Aorta (tissue), 5 donors: ENCODE measurements at regions not wholly inside any gene's neighbourhood (a gene's known extent, or its start where the extent isn't known, plus 50 kb on each side); places are given as distances from the start of the nearest gene placed in this dataset.

Experiments
- ATAC-seq: fragments of 200-7000 bp; cut with Tn5 transposase; one replicate; pipeline ENCODE4 v1.9.1; 2022; ENCODE audit warnings: moderate library complexity; ENCODE audit not compliant: low FRiP score
- DNase-seq, 2 donors: peaks; one replicate each; pipeline ENCODE4 v3.0.0-alpha.2; 2020
- H3K27ac ChIP-seq, 2 donors: one replicate each; pipeline ENCODE4 v1.5.1; 2013; ENCODE audit warnings: low read length in 2 of 2, mild to moderate bottlenecking in 2 of 2, moderate library complexity in 2 of 2, control low read depth in 1 of 2, inconsistent platforms in 1 of 2, low read depth in 1 of 2
- H3K27me3 ChIP-seq, 2 donors: one replicate each; pipeline ENCODE4 v1.6.1; 2013; ENCODE audit warnings: control low read depth in 1 of 2, low read length in 1 of 2, mild to moderate bottlenecking in 1 of 2, moderate library complexity in 1 of 2; ENCODE audit not compliant: insufficient read depth in 2 of 2, control insufficient read depth in 1 of 2
- H3K36me3 ChIP-seq, 2 donors: one replicate each; pipeline ENCODE4 v1.6.1; 2013; ENCODE audit warnings: control low read depth in 1 of 2, low read length in 1 of 2, mild to moderate bottlenecking in 1 of 2; ENCODE audit not compliant: insufficient read depth in 2 of 2, control insufficient read depth in 1 of 2
- H3K4me1 ChIP-seq, 2 donors: one replicate each; pipeline ENCODE4 v1.6.1; 2013; ENCODE audit warnings: low read length in 2 of 2, control low read depth in 1 of 2, mild to moderate bottlenecking in 1 of 2, moderate library complexity in 1 of 2; ENCODE audit not compliant: insufficient read depth in 2 of 2, control insufficient read depth in 1 of 2
- H3K4me3 ChIP-seq, 2 donors: one replicate each; pipeline ENCODE4 v1.5.1; 2013; ENCODE audit warnings: low read length in 2 of 2, control low read depth in 1 of 2, mild to moderate bottlenecking in 1 of 2
- H3K9me3 ChIP-seq: one replicate; pipeline ENCODE4 v1.6.1; 2013; ENCODE audit warnings: mild to moderate bottlenecking, low read length; ENCODE audit not compliant: control insufficient read depth
- WGBS, 2 donors: extraction: QIAGEN DNeasy Blood & Tissue Kit; methylation state at CpG; one replicate each; pipeline ENCODE4 v1.1.7; 2013; 5-methylcytosine and 5-hydroxymethylcytosine counted together
- intact Hi-C, 2 donors: fragments of 100-400 bp; cut with DNase I; formaldehyde crosslinking; loops; one replicate each; pipeline versions ENCODE4 v1.14.2 to v1.15.0; 2022
- donor health status: healthy with polysubstance abuse.
- donor health status: Bipolar disorder and iron deficiency.
- donor health status: DM: no; HTN: no; CAD: no.
- donor health status: DM: no; HTN: no; CAD: no.
- donor health status: DM: yes; HTN: yes; CAD: no.

DNA sequence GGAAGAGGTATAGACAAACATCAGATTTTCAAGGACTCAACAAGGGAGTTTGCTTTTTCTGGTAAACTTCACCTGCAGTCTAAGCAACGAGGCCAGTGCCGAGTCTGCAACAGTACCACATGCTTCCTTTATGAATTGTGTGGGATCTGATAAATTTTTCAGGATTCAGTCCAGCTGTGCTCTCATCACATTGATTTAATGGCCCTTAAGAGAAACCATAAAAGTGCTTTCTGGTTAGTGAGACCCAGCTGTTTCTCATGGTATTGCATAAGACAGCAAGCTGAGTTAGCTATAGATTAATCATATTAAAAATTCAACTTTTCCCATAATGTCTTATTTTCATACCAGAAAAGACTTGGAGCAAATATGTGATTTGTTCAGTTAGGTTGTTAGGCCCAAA lies 291.4 kb downstream of the CENPW start:
- no peak for DNase-seq
- H3K27me3 ChIP-seq, result no peaks in the 10 kb centered on the region
- no peaks in the 10 kb centered on the region for H3K36me3 ChIP-seq
- H3K4me3 ChIP-seq, result no peak overlapping the region
- 19 to 21% methylated on average over 2 of the region's 2 CpGs for WGBS, 2 donors
- no peaks in the 10 kb centered on the region for H3K9me3 ChIP-seq
- intact Hi-C loops, result no loop called here
- ATAC-seq, result no peak
- no peaks in the 10 kb centered on the region for H3K4me1 ChIP-seq
- no peak overlapping the region for H3K27ac ChIP-seq

DNA sequence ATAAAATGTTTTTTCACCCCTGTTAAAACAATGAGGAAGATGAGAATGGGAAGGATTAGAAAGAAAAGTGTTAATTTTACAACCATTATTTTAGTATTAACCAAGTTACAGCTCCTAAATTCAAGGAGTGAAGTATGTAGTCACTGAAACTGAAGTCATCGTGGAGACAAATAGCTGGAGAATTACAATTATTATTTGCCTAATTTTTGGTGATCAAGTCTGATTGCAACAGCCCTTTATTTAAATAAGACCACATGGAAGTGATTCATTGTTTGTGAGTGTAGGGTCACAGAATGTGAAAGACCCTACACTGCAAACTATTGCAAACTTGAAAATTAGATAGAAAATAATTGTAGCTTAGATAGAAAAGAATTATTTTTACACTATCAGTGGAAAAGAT lies 292.4 kb downstream of the CENPW start:
- Histone ChIP-seq H3K4me3 (no peak overlapping the region), H3K36me3 (no peaks in the 10 kb centered on the region), H3K4me1 (no peaks in the 10 kb centered on the region), H3K27me3 (no peaks in the 10 kb centered on the region), H3K9me3 (no peaks in the 10 kb centered on the region), H3K27ac (no peak overlapping the region)
- DNase-seq (no peak), ATAC-seq (no peak)
- intact Hi-C loops, result no loop called here
- 54 to 58% methylated on average over 1 of the region's 1 CpG for WGBS, 2 donors

DNA sequence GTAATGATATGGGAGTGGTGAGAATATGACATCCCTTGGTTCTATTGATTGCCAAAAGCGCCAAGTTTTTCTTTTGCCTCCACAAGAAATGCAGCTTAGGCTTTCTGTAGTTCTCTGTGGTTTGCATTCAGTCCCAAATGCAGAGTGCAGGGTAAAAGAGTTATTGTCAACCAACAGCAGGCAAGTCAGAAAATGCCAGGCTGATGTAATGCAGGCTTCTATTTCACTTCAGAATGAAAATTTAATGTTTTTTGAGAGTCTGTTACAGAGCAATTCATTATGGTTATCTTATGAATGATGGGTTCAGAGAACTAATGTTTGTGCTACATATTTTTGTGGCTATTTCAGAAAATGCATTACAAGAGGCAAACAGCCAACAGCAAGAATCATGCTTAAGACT lies 293.5 kb downstream of the CENPW start:
- H3K4me3 ChIP-seq, result no peak overlapping the region
- H3K27me3 ChIP-seq, result no peaks in the 10 kb centered on the region
- WGBS, 2 donors, result 27 to 29% methylated on average over 1 of the region's 1 CpG
- no peaks in the 10 kb centered on the region for H3K36me3 ChIP-seq
- H3K4me1 ChIP-seq, result no peaks in the 10 kb centered on the region
- no peaks in the 10 kb centered on the region for H3K9me3 ChIP-seq
- intact Hi-C loops, result no loop called here
- H3K27ac ChIP-seq, result no peak overlapping the region
- DNase-seq (no peak), ATAC-seq (no peak)

DNA sequence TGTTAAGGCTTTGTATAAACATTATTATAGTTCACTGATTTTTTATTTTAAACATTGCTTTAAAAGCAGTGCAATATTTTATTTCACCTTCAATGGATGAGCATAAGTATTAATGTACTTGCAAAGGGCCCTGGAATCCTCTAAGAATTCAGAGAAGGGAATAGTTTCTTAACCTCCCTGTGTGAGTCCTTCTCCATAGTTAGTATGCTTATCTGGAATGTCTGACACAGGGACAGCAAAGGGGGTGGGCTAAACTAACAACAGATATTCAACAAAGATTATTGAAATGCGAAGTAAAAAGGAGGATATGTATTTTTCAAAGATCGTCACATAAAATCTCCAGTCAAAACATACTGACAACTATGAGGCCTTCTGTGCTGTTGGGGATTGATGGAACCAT lies 300.4 kb downstream of the CENPW start:
- H3K36me3 ChIP-seq, result no peaks in the 10 kb centered on the region
- H3K27me3 ChIP-seq, result no peaks in the 10 kb centered on the region
- H3K4me1 ChIP-seq, result no peaks in the 10 kb centered on the region
- WGBS, 2 donors, result 52 to 61% methylated on average over 2 of the region's 2 CpGs
- H3K27ac ChIP-seq, result no peak overlapping the region
- H3K9me3 ChIP-seq, result no peaks in the 10 kb centered on the region
- ATAC-seq, result no peak
- H3K4me3 ChIP-seq, result no peak overlapping the region
- no peak for DNase-seq
- intact Hi-C loops, result no loop called here

DNA sequence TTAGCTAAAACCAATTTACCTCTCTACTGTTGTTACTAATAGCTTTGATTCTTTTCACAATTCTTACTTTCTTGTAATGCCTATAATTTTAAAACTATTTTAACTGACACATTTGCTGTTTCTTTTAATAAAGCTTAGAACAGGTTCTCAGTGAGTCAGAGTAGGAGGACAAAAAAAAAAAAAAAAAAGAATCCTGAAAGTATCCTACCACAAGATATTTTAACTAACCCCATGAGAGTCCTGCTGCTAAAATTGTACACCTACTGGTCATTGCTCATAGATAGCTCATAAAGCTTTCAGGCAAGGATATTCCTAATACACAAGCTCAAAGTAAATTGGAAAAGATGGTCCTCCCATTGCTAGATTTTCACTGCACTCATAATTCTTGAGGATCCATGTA lies 301.0 kb downstream of the CENPW start:
- intact Hi-C loops, result no loop called here

DNA sequence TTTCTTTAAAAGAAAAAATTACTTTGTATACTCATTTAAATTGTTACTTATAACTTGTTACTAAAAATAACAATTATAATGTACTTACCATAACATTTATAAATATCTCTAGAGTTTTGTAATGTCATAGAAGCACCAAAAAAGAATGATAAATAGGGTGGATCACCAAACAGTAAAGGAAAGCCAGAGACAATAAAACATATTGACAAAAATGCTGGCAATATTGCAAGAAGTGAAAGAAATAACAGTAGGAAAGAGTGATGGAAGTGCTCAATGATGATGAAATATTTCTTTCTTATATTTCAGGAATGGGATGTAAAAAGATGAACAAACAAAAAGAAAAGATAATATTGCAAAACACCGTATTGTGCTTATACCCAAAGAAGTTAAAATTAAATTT lies 301.7 kb downstream of the CENPW start:
- intact Hi-C loops, result no loop called here
- no peaks in the 10 kb centered on the region for H3K9me3 ChIP-seq
- DNase-seq (no peak), ATAC-seq (no peak)
- no peaks in the 10 kb centered on the region for H3K36me3 ChIP-seq
- H3K27ac ChIP-seq, result no peak overlapping the region
- no peaks in the 10 kb centered on the region for H3K27me3 ChIP-seq
- H3K4me3 ChIP-seq, result no peak overlapping the region
- WGBS, 2 donors, result 63 to 75% methylated on average over 1 of the region's 1 CpG
- H3K4me1 ChIP-seq, result no peaks in the 10 kb centered on the region

More for the DNA sequence above, 301.0 kb downstream of the CENPW start:
- Histone ChIP-seq H3K36me3 (no peaks in the 10 kb centered on the region), H3K4me3 (no peak overlapping the region), H3K27ac (no peak overlapping the region), H3K9me3 (no peaks in the 10 kb centered on the region), H3K27me3 (no peaks in the 10 kb centered on the region), H3K4me1 (no peaks in the 10 kb centered on the region)
- ATAC-seq (no peak), DNase-seq (no peak)

DNA sequence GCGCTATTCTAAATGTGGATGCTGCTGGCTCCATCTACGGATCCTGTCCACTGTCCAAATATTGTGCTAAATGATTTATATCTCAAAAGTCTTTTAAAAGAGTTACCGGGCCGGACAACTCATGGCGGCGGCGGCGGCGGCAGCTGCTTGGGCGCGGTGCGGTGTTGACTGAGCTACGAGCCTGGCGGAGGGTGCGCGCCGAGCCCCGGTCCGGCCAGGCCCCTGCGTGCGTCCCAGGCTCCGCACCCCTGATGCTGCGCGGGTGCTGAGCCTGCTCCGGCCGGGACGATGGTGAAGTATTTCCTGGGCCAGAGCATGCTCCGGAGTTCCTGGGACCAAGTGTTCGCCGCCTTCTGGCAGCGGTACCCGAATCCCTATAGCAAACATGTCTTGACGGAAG lies 303.4 kb downstream of the CENPW start:
- peak; percentile 32 to 63 for DNase-seq

DNA sequence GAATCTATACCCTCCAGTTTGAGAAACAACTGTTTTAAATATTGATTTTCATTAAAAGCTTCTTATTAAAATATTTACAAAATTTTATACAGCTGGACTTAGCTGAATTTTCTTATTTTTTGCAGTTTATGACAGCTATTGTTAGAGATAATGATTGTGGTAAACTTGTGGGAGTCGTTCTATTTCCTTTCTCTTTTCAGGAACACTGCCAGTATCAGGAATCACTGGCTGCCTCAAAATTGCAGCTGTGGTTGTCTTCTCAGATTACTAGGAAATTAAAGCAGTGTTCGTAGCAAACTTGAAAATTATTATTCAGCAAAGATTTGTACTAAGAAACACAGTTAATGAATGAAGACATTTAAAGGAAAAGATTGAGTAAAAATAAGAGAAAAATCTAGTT lies 311.0 kb downstream of the CENPW start:
- Histone ChIP-seq H3K4me1 (no peaks in the 10 kb centered on the region), H3K36me3 (no peaks in the 10 kb centered on the region), H3K9me3 (no peaks in the 10 kb centered on the region), H3K27ac (no peak overlapping the region), H3K27me3 (no peaks in the 10 kb centered on the region), H3K4me3 (no peak overlapping the region)
- no peak for ATAC-seq
- intact Hi-C loops, result loop anchor here in 1 of 2 donors (10.0 kb wide), 1 partner anchor 636 kb away; no protein-coding TSS in a partner anchor
- WGBS, 2 donors, result 40 to 46% methylated on average over 2 of the region's 2 CpGs
- no peak for DNase-seq

More for the DNA sequence above, 303.4 kb downstream of the CENPW start:
- no peaks in the 10 kb centered on the region for H3K4me1 ChIP-seq
- H3K36me3 ChIP-seq, result no peaks in the 10 kb centered on the region
- no peak overlapping the region for H3K4me3 ChIP-seq
- intact Hi-C loops, result no loop called here
- no peak for ATAC-seq
- no peaks in the 10 kb centered on the region for H3K9me3 ChIP-seq
- no peaks in the 10 kb centered on the region for H3K27me3 ChIP-seq
- 93 to 94% methylated on average over 30 to 33 of the region's 33 CpGs for WGBS, 2 donors
- no peak overlapping the region for H3K27ac ChIP-seq

DNA sequence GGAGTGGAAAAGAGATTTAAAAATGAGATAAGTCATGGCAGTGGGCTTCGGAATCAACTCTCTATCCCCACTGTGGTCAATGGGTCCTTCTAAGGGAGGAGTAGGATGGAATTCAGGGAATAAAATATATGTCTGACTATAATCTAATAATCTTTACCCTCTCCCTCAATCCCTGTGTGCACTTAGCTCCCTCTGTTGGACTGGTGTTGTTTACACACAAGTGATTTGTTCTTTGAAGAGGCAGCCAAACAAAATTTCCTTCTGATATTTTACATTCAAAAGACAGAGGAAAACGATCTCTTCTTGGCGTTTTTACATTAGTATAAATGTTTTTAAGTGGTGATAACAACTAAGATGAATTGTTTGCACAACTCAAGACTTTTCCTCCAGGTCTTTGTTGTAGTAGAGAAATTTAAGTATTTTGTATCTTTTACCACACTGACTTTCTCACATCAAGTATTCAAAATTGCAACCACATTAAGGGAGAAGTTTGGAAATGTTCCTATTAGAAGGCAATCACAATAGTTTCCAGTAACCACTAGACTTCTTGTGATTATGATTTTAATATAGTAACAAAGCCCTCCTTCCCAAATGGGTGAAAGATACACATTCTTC lies 317.8 kb downstream of the CENPW start:
- Histone ChIP-seq H3K27me3 (no peaks in the 10 kb centered on the region), H3K36me3 (no peaks in the 10 kb centered on the region)
- 24 to 30% methylated on average over 3 of the region's 3 CpGs for WGBS, 2 donors

More for the DNA sequence above, 317.8 kb downstream of the CENPW start:
- no peak for ATAC-seq
- intact Hi-C loops, result loop anchor here in 1 of 2 donors (10.0 kb wide), 1 partner anchor 643 kb away; no protein-coding TSS in a partner anchor
- no peak for DNase-seq
- H3K27ac ChIP-seq, result no peak overlapping the region
- no peaks in the 10 kb centered on the region for H3K9me3 ChIP-seq
- no peaks in the 10 kb centered on the region for H3K4me1 ChIP-seq
- no peak overlapping the region for H3K4me3 ChIP-seq
